ENCODE measurements at regions not wholly inside any gene's neighbourhood (a gene's known extent, or its start where the extent isn't known, plus 50 kb on each side); places are given as distances from the start of the nearest gene placed in this dataset.
A peak's percentile ranks its signal among the peaks of the same experiment; 100 is the strongest.
"Not testable (repeated sequence)": the region's sequence is repeated elsewhere in the genome, so short reads cannot be mapped to it uniquely, and the experiment has no call there.

GRCh38 chr2:106004851-106005250, 189.2 kb downstream of the UXS1 start:
- DNase-seq: no peak

- DNase-seq: no peak
Measured at GRCh38 chr2:105999211-105999989, 194.7 kb downstream of the UXS1 start.

DNA sequence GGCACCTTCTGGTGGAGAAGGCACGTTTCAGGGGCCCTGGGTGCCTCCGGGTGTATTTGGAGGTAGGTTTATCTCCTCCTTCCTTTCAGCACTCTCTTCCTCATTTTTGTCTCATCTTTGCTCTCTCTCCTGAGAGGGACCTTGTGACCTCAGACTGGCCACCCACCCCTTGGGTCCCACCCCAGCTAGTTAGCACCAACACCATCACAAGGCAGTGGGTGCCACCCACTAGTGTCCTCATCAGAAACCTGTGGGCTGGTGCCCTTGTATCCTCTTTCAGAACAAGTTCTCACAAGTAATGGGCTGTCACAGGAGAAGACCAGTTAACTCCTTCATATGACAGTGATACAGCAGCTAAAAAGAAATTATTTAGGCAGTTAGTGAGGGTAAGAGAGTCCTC, 196.4 kb downstream of the UXS1 start:
- no peak for DNase-seq

DNA sequence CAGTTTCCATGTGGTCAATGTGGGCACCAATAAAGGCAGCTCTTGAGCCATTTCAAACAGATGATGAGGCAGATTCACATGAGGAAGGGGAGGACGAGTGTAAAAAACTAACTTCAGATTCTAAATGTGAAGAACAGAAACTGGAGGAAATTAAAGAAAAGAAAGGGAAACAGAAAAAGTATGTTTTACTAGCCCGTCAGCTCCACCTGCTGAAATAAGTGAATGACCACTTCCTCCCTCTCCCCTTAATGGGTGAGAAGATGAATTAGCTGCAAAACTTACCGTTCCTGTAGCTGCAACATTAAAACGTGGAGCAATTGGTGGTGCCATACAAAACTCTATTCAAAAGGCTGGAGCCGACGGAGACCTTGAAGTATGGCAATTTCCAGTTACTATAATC, 203.5 kb downstream of the UXS1 start:
- DNase-seq: no peak

GRCh38 chr2:105989803-105990202, 204.3 kb downstream of the UXS1 start:
- not testable (repeated sequence) for DNase-seq

DNA sequence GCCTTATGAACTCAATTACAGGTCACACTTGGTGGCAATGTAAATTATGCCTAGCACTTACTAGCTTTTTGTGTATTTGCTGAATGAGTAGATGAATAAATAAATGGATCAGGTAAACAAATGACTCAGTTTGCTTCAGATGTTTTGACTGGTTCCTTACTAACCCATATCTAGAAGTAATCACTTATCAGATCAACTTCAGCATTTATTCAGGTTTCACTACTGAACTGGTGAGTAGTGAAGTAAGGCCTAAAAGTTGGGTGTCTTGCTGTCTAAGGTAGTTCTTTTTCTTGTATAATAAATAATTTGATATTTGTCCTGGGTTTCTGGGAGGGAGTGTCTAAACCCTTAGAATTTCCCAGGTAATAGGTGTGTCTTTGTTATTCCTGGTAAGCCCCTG, 205.0 kb downstream of the UXS1 start:
- no peak for DNase-seq

- no peak for DNase-seq
Measured at GRCh38 chr2:105977807-105978206, 216.3 kb downstream of the UXS1 start.

GRCh38 chr2:105977212-105977611, 216.9 kb downstream of the UXS1 start:
- DNase-seq: no peak

GRCh38 chr2:105974812-105975211, 219.3 kb downstream of the UXS1 start:
- DNase-seq: no peak

DNA sequence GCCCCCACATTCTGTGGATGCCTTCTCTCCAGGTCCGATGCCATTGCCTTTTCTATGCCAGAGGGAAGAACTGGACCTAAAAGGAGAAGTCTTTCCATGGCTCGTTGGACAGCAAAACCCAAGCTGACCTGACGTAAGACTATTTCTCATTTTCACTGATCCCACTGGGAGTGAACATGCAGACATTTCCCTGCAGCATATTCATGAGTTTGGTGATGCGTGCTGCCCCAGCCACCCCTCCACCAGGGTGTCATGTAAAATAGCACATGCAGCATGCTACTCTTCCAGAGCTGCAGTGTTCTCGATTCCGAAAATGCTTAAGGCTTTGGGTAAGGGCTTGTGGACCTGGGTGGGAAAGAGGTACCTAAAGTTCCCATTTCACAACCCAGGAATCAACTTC, 221.2 kb downstream of the UXS1 start:
- no peak for DNase-seq

DNA sequence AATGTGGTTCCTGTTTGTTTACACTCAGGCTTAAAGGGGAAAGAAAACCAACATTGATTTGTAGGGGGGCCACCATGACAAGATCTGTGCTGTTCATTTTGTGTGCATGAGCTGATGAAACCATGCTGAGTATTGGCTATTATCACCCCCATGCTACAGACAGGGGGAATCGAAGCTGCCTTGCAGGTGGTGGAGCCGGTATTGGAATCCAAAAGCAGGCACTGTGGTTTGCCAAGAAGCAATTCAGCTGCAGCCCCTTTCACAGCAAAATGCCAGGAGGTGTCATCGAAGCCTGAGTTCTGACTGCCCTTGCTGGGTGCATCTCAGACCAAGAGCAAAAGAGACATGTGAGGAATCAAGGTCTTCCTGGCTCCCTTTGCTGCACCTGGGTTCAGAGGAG, 221.9 kb downstream of the UXS1 start:
- no peak for DNase-seq

- peak; percentile 50 for DNase-seq
Measured at GRCh38 chr2:105969552-105969951, 224.5 kb downstream of the UXS1 start.

GRCh38 chr2:105962221-105962620, 217.5 kb downstream of the NCK2 start:
- DNase-seq: no peak

- DNase-seq: no peak
Measured at GRCh38 chr2:105961599-105962146, 217.0 kb downstream of the NCK2 start.

- no peak for DNase-seq
Measured at GRCh38 chr2:105959357-105959756, 214.6 kb downstream of the NCK2 start.

DNA sequence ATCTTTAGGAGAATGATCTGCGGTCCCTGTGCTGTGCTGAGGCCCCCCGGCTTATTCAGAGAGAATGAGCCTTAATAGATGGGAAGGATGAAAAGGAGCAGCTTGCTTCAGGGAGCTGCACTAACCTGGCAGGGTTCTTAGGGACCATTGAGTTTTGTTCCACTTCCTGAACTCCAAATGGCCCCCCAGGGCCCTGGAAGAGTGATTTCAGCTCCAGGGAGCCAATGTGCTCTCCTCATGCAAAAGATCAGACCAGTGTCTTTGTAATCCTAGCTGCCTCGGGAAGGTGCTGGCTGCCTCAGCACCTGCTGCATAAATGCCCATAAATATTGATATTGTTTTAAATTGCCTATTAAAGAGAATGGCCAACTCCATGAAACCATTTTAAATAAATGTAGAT, 210.2 kb downstream of the NCK2 start:
- peak; percentile 89 for DNase-seq

DNA sequence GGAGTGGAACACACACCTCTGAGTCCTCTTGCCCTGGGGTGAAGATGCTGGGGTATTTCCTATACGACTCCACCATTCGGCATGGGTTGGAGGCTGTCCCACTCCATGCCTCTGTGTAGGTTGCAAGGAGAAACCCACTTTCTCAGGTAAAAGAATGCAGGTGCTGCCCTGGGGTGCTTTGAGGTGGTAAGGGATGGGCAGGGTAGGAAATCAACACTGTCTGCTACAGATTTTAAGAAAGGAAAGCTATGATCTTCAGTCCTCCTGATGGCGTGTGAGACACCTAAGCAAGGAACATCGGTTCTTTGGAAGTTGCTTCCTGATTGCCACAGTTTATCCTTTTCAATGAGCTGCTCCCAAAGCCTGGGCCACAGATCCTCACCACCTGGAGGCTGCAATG, 209.2 kb downstream of the NCK2 start:
- DNase-seq: no peak

- no peak for DNase-seq
Measured at GRCh38 chr2:105952131-105952530, 207.4 kb downstream of the NCK2 start.

GRCh38 chr2:105951384-105951694, 206.6 kb downstream of the NCK2 start:
- DNase-seq: no peak

- DNase-seq: no peak
Measured at GRCh38 chr2:105950521-105951383, 206.0 kb downstream of the NCK2 start.

DNA sequence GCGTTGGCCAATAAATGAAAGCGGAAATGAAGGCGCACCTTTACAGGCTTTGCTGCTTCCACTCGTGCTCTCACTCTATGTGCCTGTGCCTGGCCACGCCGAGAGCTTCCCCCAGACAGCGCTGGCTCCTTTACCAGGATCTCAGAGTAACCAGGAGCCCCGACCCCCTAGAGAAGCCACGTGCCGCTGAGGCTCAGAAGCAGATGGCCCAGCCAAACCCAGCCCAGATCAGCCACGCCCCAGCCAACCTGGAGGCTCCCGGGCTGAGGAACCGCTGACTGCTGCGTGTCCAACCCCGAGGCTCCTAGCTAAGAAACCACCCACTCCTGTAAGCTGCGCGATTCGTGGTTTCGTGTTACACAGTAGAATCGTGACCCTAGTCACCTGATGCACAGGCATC, 199.3 kb downstream of the NCK2 start:
- DNase-seq: no peak

Measured in NCI-H526 treated with DMSO at 0.1 percent for 48 hours (cell line).